RWPE1 (cell line): ENCODE measurements at regions not wholly inside any gene's neighbourhood (a gene's known extent, or its start where the extent isn't known, plus 50 kb on each side); places are given as distances from the start of the nearest gene placed in this dataset.

Source experiments
- CTCF ChIA-PET: fragments of 350-600 bp; sonication (Branson Sonifier 250); formaldehyde crosslinking; extraction: SDS; loops from one replicate; lab custom pipeline; 2021; lab: Yijun Ruan, JAX
- POLR2A ChIA-PET: fragments of 400-600 bp; formaldehyde crosslinking; extraction: SDS; loops from one replicate; lab custom pipeline; 2020; ENCODE audit warnings: antibody characterized with exemption; ENCODE audit not compliant: low non-redundant PET; lab: Yijun Ruan, JAX
- DNase-seq: peaks from one replicate; pipeline ENCODE4 v3.0.0; 2012; ENCODE audit warnings: low spot score
- H3K27ac ChIP-seq: fragments of 450-650 bp; 2 replicates; pipeline ENCODE4 v1.5.1; 2017
- TF ChIP-seq, protein P1 (sequence below): fragments of 450-650 bp; conservative IDR thresholded peaks from 2 replicates; pipeline ENCODE4 v1.5.1; 2017; ENCODE audit warnings: low read depth, mild to moderate bottlenecking

DNA sequence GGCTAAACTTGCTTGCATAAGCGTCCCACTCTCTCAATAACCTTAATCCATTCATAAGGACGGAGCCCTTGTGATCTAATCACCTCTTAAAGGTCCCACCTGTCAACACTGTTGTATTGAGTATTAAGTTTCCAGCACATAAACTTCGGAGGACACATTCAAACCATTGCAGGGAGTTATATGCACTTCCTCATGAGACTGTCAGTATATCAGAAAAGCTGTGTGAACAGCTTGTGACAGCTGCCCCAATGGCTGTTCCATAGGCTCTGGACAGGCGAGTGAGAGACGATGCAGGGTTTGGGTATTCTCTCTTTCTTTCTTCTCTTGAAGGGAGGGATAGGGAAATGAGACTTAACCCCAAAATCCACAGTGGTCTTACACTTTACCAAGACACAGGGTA is 64.2 kb upstream of the RPL34 start:
- CTCF ChIA-PET, result no interaction called here
- TF ChIP-seq, protein P1, sequence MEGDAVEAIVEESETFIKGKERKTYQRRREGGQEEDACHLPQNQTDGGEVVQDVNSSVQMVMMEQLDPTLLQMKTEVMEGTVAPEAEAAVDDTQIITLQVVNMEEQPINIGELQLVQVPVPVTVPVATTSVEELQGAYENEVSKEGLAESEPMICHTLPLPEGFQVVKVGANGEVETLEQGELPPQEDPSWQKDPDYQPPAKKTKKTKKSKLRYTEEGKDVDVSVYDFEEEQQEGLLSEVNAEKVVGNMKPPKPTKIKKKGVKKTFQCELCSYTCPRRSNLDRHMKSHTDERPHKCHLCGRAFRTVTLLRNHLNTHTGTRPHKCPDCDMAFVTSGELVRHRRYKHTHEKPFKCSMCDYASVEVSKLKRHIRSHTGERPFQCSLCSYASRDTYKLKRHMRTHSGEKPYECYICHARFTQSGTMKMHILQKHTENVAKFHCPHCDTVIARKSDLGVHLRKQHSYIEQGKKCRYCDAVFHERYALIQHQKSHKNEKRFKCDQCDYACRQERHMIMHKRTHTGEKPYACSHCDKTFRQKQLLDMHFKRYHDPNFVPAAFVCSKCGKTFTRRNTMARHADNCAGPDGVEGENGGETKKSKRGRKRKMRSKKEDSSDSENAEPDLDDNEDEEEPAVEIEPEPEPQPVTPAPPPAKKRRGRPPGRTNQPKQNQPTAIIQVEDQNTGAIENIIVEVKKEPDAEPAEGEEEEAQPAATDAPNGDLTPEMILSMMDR, result no peak
- DNase-seq, result no peak
- H3K27ac ChIP-seq, result no peak overlapping the region
- POLR2A ChIA-PET, result no interaction called here

DNA sequence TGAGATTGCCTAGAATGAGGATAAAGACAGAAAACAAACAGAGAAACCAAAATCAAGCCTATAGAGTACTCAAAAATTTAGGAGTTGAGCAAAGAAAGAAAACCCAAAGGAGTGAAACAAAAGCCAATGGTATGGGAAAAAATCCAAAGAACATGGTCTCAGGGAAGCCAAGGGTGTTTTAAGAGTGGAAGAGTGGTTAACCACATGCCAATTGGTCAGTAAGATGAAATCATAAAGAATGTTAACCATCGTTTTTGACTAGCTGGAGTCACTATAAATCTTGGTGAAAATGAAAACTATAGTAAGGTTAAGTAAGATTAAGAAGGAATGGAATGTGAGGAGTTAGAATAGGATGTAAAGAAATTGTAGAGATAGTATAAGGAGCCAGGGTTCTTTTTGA is 64.7 kb upstream of the RPL34 start:
- CTCF ChIA-PET, result no interaction called here
- POLR2A ChIA-PET, result no interaction called here
- no peak for DNase-seq
- TF ChIP-seq, protein P1, result no peak
- H3K27ac ChIP-seq, result no peak overlapping the region

DNA sequence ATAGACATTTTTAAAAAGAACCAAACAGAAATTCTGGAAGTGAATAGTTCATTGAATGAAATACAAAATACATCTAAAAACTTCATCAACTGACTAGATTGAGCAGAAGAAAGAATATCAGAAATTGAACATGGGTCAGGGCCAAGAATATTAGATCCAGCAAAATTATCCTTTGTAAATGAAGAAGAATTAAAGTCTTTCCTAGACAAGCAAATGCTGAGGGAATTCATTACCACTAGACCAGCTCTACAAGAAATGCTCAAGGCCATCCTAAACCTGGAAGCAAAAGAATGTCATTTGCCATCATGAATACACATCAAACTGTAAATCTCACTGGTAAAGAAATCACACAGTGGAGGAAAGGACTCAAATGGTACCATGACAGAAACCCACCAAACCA is 72.7 kb upstream of the RPL34 start:
- TF ChIP-seq, protein P1, result no peak
- ChIA-PET POLR2A (no interaction called here), CTCF (no interaction called here)
- no peak overlapping the region for H3K27ac ChIP-seq
- no peak for DNase-seq

DNA sequence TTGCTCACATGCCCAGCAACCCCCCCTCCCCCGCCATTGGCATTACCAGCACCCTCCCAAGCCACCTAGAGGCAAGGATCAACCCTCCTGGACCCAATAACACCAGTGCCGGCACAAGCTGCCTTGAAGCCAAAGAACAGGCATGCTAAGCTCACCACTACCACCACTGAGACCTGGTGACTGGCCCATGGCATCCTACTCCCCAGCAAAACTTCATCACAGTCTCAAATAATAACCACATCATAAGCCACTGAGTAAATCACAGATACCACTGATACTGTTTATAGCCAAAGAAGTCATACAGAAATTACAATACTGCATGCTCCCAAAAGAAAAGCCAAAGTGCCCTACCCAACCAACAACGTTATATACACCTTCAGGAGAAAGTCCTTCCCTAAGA is 73.6 kb upstream of the RPL34 start:
- no peak for DNase-seq
- CTCF ChIA-PET, result no interaction called here
- H3K27ac ChIP-seq, result no peak overlapping the region
- TF ChIP-seq, protein P1, result no peak
- POLR2A ChIA-PET, result no interaction called here

DNA sequence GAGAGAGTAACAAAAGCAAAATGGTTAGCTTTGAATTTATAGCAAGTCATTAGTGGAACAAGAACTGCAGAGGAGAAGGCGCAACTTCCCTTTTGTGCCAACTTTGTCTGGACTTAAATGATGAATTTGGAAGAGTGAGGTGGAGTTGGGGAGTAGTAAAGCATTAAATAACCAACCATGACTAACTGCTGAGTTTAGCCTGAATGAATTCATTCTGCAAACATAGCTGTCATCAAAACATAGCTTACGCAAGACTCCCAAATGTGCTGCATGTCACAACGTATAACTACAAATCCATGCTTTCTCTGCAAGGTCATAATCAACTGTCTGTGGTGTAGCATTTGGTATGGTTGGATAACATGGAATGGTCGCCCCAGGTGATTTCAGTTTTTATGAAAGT is 75.9 kb upstream of the RPL34 start:
- TF ChIP-seq, protein P1, result no peak

DNA sequence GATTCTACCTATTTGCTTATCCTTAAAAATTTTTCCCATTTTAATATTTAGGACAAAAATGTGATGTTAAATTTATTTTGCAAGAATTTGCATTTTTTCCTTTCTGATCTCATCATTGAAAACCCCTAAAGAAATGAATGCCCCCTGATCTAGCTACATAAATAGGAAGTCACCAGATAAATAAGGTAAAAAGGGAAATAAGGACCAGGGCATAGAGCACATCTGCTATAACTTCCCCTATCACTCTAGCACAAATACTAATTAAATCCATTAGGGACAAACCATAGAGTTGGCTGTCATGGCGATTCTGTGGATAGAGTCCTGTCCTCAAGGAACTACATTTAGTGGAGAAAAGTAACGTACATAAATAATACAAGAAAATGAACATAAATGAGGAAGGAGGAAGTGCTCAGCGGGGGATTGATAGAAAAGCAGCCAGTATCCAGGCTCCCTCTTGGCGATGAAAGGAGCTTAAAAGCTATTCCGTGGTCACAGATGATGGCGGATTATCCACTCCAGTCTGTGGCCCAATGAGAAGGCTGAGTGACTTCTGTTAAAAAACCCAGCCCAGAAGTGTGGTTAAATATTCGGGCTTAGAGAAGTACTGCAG is 76.9 kb upstream of the RPL34 start:
- POLR2A ChIA-PET, result no interaction called here
- H3K27ac ChIP-seq, result no peak overlapping the region
- CTCF ChIA-PET, result no interaction called here
- DNase-seq, result no peak
- TF ChIP-seq, protein P1, result no peak

More for the DNA sequence above, 75.9 kb upstream of the RPL34 start:
- POLR2A ChIA-PET, result interaction anchor here (0.7 kb wide), 1 partner anchor 1000 kb away, joined by 5 read pairs; no protein-coding TSS in a partner anchor
- H3K27ac ChIP-seq, result no peak overlapping the region
- CTCF ChIA-PET, result no interaction called here
- DNase-seq, result peak; percentile 44
